CD8-positive, alpha-beta memory T cell (primary cell): ENCODE measurements at regions not wholly inside any gene's neighbourhood (a gene's known extent, or its start where the extent isn't known, plus 50 kb on each side); places are given as distances from the start of the nearest gene placed in this dataset.
"Not testable (repeated sequence)": the region's sequence is repeated elsewhere in the genome, so short reads cannot be mapped to it uniquely, and the experiment has no call there.

ENCODE experiments used
- CTCF ChIA-PET: fragments of 350-600 bp; sonication (Branson Sonifier 250); formaldehyde crosslinking; loops from one replicate; lab custom pipeline; 2021; ENCODE audit warnings: antibody characterized with exemption; lab: Charles Lee
- POLR2A ChIA-PET: fragments of 350-600 bp; sonication (Branson Sonifier 250); formaldehyde crosslinking; loops from one replicate; lab custom pipeline; 2021; ENCODE audit warnings: antibody characterized with exemption; lab: Charles Lee
- DNase-seq, 5 donors: peaks; one replicate each; pipeline versions ENCODE4 v3.0.0 to v3.0.0-alpha.2; 2020 to 2022; ENCODE audit warnings: mixed read lengths in 1 of 5
- H3K27ac ChIP-seq: one replicate; pipeline ENCODE4 v1.7.0; 2013; ENCODE audit warnings: low read depth, mild to moderate bottlenecking, low read length, moderate library complexity
- H3K27me3 ChIP-seq: 2 replicates; pipeline ENCODE4 v1.7.0; 2013; ENCODE audit warnings: low read length, mild to moderate bottlenecking; ENCODE audit not compliant: insufficient read depth, poor library complexity, severe bottlenecking
- H3K36me3 ChIP-seq: 2 replicates; pipeline ENCODE4 v1.7.0; 2013; ENCODE audit warnings: mild to moderate bottlenecking, low read length, moderate library complexity; ENCODE audit not compliant: insufficient read depth
- H3K4me1 ChIP-seq: 2 replicates; pipeline ENCODE4 v1.7.0; 2013; ENCODE audit warnings: mild to moderate bottlenecking, low read length, moderate library complexity; ENCODE audit not compliant: insufficient read depth
- H3K4me3 ChIP-seq: 2 replicates; pipeline ENCODE4 v1.7.0; 2013; ENCODE audit warnings: mild to moderate bottlenecking, low read length
- H3K9me3 ChIP-seq: 2 replicates; pipeline ENCODE4 v1.7.0; 2013; ENCODE audit warnings: mild to moderate bottlenecking, low read length
- H3K27ac Mint-ChIP-seq, 8 donors: one replicate each; pipeline ENCODE4 v1.8.0; 2020 to 2021; ENCODE audit warnings: mixed read lengths in 8 of 8, mild to moderate bottlenecking in 6 of 8, inconsistent platforms in 3 of 8, moderate library complexity in 3 of 8
- H3K27me3 Mint-ChIP-seq, 2 donors: one replicate each; pipeline ENCODE4 v1.8.0; 2020 to 2021; ENCODE audit warnings: mixed read lengths in 2 of 2, mild to moderate bottlenecking in 1 of 2, moderate library complexity in 1 of 2
- H3K36me3 Mint-ChIP-seq, 3 donors: one replicate each; pipeline ENCODE4 v1.8.0; 2020 to 2021; ENCODE audit warnings: mixed read lengths in 3 of 3, inconsistent platforms in 1 of 3, mild to moderate bottlenecking in 1 of 3
- H3K4me1 Mint-ChIP-seq, 3 donors: one replicate each; pipeline ENCODE4 v1.8.0; 2020 to 2021; ENCODE audit warnings: mixed read lengths in 3 of 3, inconsistent platforms in 1 of 3, mild to moderate bottlenecking in 1 of 3
- H3K4me3 Mint-ChIP-seq, 7 donors: one replicate each; pipeline ENCODE4 v1.8.0; 2020 to 2021; ENCODE audit warnings: mixed read lengths in 7 of 7, mild to moderate bottlenecking in 6 of 7, moderate library complexity in 4 of 7, inconsistent platforms in 2 of 7
- H3K9me3 Mint-ChIP-seq, 5 donors: one replicate each; pipeline ENCODE4 v1.8.0; 2020 to 2022; ENCODE audit warnings: mixed read lengths in 5 of 5, mild to moderate bottlenecking in 3 of 5, moderate library complexity in 2 of 5, inconsistent platforms in 1 of 5

- Mint-ChIP-seq H3K9me3 (peaks cover 24 to 32% (median 28%) of the 10 kb centered on the region in 5 donors), H3K27ac (no peak overlapping the region), H3K36me3 (no peaks in the 10 kb centered on the region), H3K27me3 (no peaks in the 10 kb centered on the region), H3K4me3 (no peak overlapping the region), H3K4me1 (no peaks in the 10 kb centered on the region)
- no peaks in the 10 kb centered on the region for H3K9me3 ChIP-seq
- ChIA-PET CTCF (interaction anchor here (1.2 kb wide), 1 partner anchor 1522 kb away, joined by 3 read pairs; no protein-coding TSS in a partner anchor), POLR2A (no interaction called here)
- no peak overlapping the region for H3K4me3 ChIP-seq
- no peak overlapping the region for H3K27ac ChIP-seq
- no peaks in the 10 kb centered on the region for H3K36me3 ChIP-seq
- H3K27me3 ChIP-seq: no peaks in the 10 kb centered on the region
- no peak for DNase-seq
- no peaks in the 10 kb centered on the region for H3K4me1 ChIP-seq
Observed at GRCh38 chr14:45787167-45787566, 534.2 kb upstream of the MIS18BP1 start.

- Mint-ChIP-seq H3K27ac (no peak overlapping the region), H3K9me3 (peaks cover 25 to 34% (median 32%) of the 10 kb centered on the region in 5 donors), H3K4me3 (no peak overlapping the region), H3K27me3 (no peaks in the 10 kb centered on the region), H3K4me1 (no peaks in the 10 kb centered on the region), H3K36me3 (no peaks in the 10 kb centered on the region)
- CTCF ChIA-PET: interaction anchor here (1.2 kb wide), 1 partner anchor 1521 kb away, joined by 3 read pairs; no protein-coding TSS in a partner anchor
- no peaks in the 10 kb centered on the region for H3K36me3 ChIP-seq
- H3K27ac ChIP-seq: no peak overlapping the region
- H3K27me3 ChIP-seq: no peaks in the 10 kb centered on the region
- POLR2A ChIA-PET: no interaction called here
- H3K4me1 ChIP-seq: no peaks in the 10 kb centered on the region
- DNase-seq: no peak
- no peaks in the 10 kb centered on the region for H3K9me3 ChIP-seq
- no peak overlapping the region for H3K4me3 ChIP-seq
Observed at GRCh38 chr14:45786266-45786665, 533.3 kb upstream of the MIS18BP1 start.

- Histone ChIP-seq H3K27me3 (no peaks in the 10 kb centered on the region), H3K4me1 (no peaks in the 10 kb centered on the region), H3K27ac (no peak overlapping the region), H3K36me3 (no peaks in the 10 kb centered on the region), H3K4me3 (no peak overlapping the region), H3K9me3 (no peaks in the 10 kb centered on the region)
- Mint-ChIP-seq H3K27me3 (no peaks in the 10 kb centered on the region), H3K36me3 (no peaks in the 10 kb centered on the region), H3K27ac (no peak overlapping the region), H3K4me1 (no peaks in the 10 kb centered on the region), H3K9me3 (peaks cover 32 to 42% (median 36%) of the 10 kb centered on the region in 5 donors), H3K4me3 (no peak overlapping the region)
- ChIA-PET CTCF (no interaction called here), POLR2A (no interaction called here)
- no peak for DNase-seq
Observed at GRCh38 chr14:45785240-45785639, 532.2 kb upstream of the MIS18BP1 start.

- POLR2A ChIA-PET: no interaction called here
Observed at GRCh38 chr14:45766247-45766646, 513.2 kb upstream of the MIS18BP1 start.

GRCh38 chr14:45757655-45758054 is 504.7 kb upstream of the MIS18BP1 start:
- H3K27me3 ChIP-seq: no peaks in the 10 kb centered on the region

More at GRCh38 chr14:45766247-45766646, 513.2 kb upstream of the MIS18BP1 start:
- Histone ChIP-seq H3K36me3 (no peaks in the 10 kb centered on the region), H3K4me1 (no peaks in the 10 kb centered on the region), H3K4me3 (no peak overlapping the region), H3K27ac (no peak overlapping the region), H3K27me3 (no peaks in the 10 kb centered on the region), H3K9me3 (no peaks in the 10 kb centered on the region)
- Mint-ChIP-seq H3K4me3 (no peak overlapping the region), H3K4me1 (no peaks in the 10 kb centered on the region), H3K27ac (no peak overlapping the region), H3K9me3 (peaks cover 3 to 31% (median 14%) of the 10 kb centered on the region in 5 donors), H3K36me3 (no peaks in the 10 kb centered on the region), H3K27me3 (no peaks in the 10 kb centered on the region)
- CTCF ChIA-PET: no interaction called here
- no peak for DNase-seq

GRCh38 chr14:45756412-45756811 is 503.4 kb upstream of the MIS18BP1 start:
- CTCF ChIA-PET, H3K27ac Mint-ChIP-seq, H3K4me3 ChIP-seq, H3K27ac ChIP-seq, H3K4me1 ChIP-seq, DNase-seq, H3K4me1 Mint-ChIP-seq, H3K9me3 ChIP-seq, POLR2A ChIA-PET, H3K36me3 Mint-ChIP-seq, H3K36me3 ChIP-seq, H3K4me3 Mint-ChIP-seq, H3K27me3 Mint-ChIP-seq, H3K27me3 ChIP-seq: not testable (repeated sequence)
- peaks cover 23 to 36% (median 27%) of the 10 kb centered on the region in 5 donors for H3K9me3 Mint-ChIP-seq

More at GRCh38 chr14:45757655-45758054, 504.7 kb upstream of the MIS18BP1 start:
- Mint-ChIP-seq H3K36me3 (no peaks in the 10 kb centered on the region), H3K9me3 (peaks cover 18 to 33% (median 23%) of the 10 kb centered on the region in 5 donors), H3K27ac (no peak overlapping the region), H3K4me1 (no peaks in the 10 kb centered on the region), H3K27me3 (no peaks in the 10 kb centered on the region), H3K4me3 (no peak overlapping the region)
- CTCF ChIA-PET: no interaction called here
- no peak overlapping the region for H3K4me3 ChIP-seq
- H3K36me3 ChIP-seq: no peaks in the 10 kb centered on the region
- H3K4me1 ChIP-seq: no peaks in the 10 kb centered on the region
- POLR2A ChIA-PET: no interaction called here
- no peak overlapping the region for H3K27ac ChIP-seq
- no peaks in the 10 kb centered on the region for H3K9me3 ChIP-seq
- no peak for DNase-seq

GRCh38 chr14:45743884-45744283 is 490.9 kb upstream of the MIS18BP1 start:
- H3K9me3 Mint-ChIP-seq: peaks cover 2 to 25% (median 9%) of the 10 kb centered on the region in 5 donors
- no peak overlapping the region for H3K27ac ChIP-seq
- H3K4me3 ChIP-seq: no peak overlapping the region
- ChIA-PET POLR2A (no interaction called here), CTCF (no interaction called here)
- peaks cover 7% of the 10 kb centered on the region for H3K9me3 ChIP-seq
- H3K36me3 Mint-ChIP-seq: no peaks in the 10 kb centered on the region
- no peaks in the 10 kb centered on the region for H3K4me1 ChIP-seq
- H3K4me3 Mint-ChIP-seq: no peak overlapping the region
- H3K27me3 Mint-ChIP-seq: peaks cover 0 to 2% of the 10 kb centered on the region in 2 donors
- DNase-seq: no peak
- H3K4me1 Mint-ChIP-seq: no peaks in the 10 kb centered on the region
- H3K36me3 ChIP-seq: no peaks in the 10 kb centered on the region
- peak overlapping the region in 1 of 8 donors; percentile 23 for H3K27ac Mint-ChIP-seq
- no peaks in the 10 kb centered on the region for H3K27me3 ChIP-seq

- Mint-ChIP-seq H3K36me3 (no peaks in the 10 kb centered on the region), H3K9me3 (peaks cover 2 to 26% (median 9%) of the 10 kb centered on the region in 5 donors), H3K4me1 (no peaks in the 10 kb centered on the region), H3K27ac (no peak overlapping the region), H3K27me3 (peaks cover 0 to 2% of the 10 kb centered on the region in 2 donors), H3K4me3 (no peak overlapping the region)
- no peaks in the 10 kb centered on the region for H3K36me3 ChIP-seq
- CTCF ChIA-PET: no interaction called here
- H3K4me3 ChIP-seq: no peak overlapping the region
- no peak overlapping the region for H3K27ac ChIP-seq
- POLR2A ChIA-PET: no interaction called here
- no peaks in the 10 kb centered on the region for H3K4me1 ChIP-seq
- H3K9me3 ChIP-seq: peaks cover 7% of the 10 kb centered on the region
- no peak for DNase-seq
- H3K27me3 ChIP-seq: no peaks in the 10 kb centered on the region
Observed at GRCh38 chr14:45742187-45742586, 489.2 kb upstream of the MIS18BP1 start.
